GM10266 (cell line): ENCODE measurements at regions not wholly inside any gene's neighbourhood (a gene's known extent, or its start where the extent isn't known, plus 50 kb on each side); places are given as distances from the start of the nearest gene placed in this dataset.

ENCODE experiments used
- DNase-seq: peaks from one replicate; pipeline ENCODE4 v3.0.0; 2012; ENCODE audit errors: extremely low spot score
- TF ChIP-seq, protein P1 (sequence below): IDR thresholded peaks from 2 replicates; pipeline ENCODE4 v1.5.1; 2012; ENCODE audit warnings: mild to moderate bottlenecking, low read depth; ENCODE audit not compliant: control insufficient read depth, insufficient read depth; ENCODE audit errors: missing control alignments

GRCh38 chr10:53325066-53325465 is 552.5 kb upstream of the MBL2 start:
- DNase-seq: no peak
- TF ChIP-seq, protein P1, sequence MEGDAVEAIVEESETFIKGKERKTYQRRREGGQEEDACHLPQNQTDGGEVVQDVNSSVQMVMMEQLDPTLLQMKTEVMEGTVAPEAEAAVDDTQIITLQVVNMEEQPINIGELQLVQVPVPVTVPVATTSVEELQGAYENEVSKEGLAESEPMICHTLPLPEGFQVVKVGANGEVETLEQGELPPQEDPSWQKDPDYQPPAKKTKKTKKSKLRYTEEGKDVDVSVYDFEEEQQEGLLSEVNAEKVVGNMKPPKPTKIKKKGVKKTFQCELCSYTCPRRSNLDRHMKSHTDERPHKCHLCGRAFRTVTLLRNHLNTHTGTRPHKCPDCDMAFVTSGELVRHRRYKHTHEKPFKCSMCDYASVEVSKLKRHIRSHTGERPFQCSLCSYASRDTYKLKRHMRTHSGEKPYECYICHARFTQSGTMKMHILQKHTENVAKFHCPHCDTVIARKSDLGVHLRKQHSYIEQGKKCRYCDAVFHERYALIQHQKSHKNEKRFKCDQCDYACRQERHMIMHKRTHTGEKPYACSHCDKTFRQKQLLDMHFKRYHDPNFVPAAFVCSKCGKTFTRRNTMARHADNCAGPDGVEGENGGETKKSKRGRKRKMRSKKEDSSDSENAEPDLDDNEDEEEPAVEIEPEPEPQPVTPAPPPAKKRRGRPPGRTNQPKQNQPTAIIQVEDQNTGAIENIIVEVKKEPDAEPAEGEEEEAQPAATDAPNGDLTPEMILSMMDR: no peak

DNA sequence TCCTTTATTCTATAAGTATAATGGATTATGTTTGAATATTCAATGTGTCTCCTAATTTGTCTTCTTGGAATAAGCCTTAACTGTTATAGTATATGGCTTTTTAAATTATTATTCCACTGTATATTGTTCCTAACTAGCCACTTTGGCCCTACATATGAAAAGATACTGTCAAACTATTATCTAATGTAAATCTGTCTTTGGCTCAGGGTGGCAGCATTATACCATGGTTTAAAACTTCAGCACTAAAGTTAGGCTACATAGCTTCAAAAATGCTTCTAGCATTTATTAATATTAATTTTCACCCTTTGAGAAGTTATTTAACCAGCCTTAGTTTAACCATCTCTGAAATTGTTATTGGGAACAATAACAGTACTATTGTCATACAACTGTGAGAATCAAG is 543.1 kb upstream of the MBL2 start:
- DNase-seq: no peak
- TF ChIP-seq, protein P1: no peak

GRCh38 chr10:53314876-53315275 is 542.3 kb upstream of the MBL2 start:
- no peak for DNase-seq
- TF ChIP-seq, protein P1: no peak

- TF ChIP-seq, protein P1: no peak
- DNase-seq: no peak
Measured at GRCh38 chr10:53298443-53298842, 525.9 kb upstream of the MBL2 start.

DNA sequence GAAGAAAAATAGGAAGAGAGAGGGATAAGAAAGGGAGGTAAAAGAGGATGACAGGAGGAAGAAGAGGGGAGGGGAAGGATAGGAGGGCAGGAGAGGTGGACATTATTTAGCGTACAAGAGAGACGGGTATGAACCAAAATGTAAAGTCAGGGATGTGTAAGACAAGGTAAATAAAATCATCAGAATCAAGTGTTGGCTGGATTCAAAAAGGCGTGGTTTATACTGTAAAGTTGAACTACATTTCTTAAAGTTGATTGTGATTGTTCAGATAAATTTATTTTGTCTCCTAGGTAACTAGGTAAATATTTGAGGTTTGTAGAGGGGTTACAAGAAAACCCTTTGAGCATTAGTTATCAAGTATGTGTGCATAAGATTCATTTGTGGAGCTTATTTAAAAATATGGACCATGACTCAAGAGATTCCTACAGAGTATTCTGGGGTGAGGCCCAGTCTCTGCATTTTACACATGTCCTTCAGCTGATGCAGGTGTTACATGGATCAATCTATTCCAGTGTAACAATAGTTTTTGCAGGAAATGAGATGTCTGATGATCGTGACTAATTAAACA is 512.1 kb upstream of the MBL2 start:
- DNase-seq: no peak
- TF ChIP-seq, protein P1: no peak

- no peak for DNase-seq
- TF ChIP-seq, protein P1: no peak
Measured at GRCh38 chr10:53276797-53277196, 504.2 kb upstream of the MBL2 start.

- TF ChIP-seq, protein P1: no peak
- DNase-seq: no peak
Measured at GRCh38 chr10:53269482-53269881, 496.9 kb upstream of the MBL2 start.
